ENCODE measurements at regions not wholly inside any gene's neighbourhood (a gene's known extent, or its start where the extent isn't known, plus 50 kb on each side); places are given as distances from the start of the nearest gene placed in this dataset.

DNA sequence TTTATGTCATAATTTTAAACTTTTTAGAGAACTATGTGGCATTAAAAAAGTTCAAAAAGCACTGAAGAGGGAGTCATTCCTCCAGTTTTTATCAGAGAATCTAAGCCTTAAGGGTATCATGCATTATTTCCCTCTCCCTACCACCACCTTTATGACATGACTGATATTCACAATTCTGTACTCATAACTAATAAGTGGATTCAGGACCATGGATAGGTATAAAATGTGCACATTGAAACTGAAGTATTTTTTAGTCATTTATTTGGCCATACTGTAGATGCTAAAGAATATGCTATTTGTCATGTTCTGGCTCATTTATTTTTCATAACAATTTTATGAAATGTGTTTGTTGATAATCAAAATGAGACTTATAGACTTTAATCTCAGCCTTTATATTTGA, 897.5 kb upstream of the AGA start:
- DNase-seq (ENCODE audit: low read depth in 4 of 4, low spot score in 3 of 4), result no peak

DNA sequence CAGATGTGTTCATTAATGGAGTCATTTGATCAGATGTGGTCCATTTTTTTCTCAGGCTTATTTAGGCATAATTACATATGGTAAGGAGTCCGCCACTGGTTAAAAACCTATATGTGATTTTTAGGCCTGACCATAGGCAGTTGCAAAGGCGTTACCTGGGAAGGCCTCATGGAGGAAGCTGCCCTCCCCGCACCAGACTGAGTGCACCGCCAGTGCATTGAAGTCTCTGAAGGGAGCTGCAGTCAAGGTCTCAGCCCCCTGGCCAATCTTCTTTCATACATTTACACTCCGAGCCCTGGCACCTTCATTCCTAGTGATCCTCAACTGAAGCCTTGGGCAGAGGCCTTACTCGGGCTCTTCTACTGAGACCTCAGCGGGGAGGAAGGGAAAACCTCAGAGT, 898.2 kb upstream of the AGA start:
- DNase-seq (ENCODE audit: low read depth in 4 of 4, low spot score in 3 of 4), result no peak

DNA sequence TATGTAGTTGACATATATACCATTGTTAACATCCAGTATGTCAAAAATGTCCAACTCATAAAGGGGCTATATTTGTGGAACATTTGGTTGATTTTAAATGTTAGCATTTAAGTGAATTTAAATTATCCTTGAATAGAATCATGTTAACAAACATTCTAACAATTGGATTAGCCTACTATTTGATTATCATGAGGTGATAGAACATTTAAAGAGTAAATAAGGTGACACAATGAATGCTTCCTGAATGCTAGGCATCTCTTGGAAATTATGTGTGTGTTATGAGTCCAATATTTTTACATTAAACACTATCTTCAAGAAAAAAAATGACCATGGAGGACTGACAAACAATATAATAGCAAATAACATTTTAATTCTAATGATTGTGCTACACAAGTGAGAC, 901.9 kb upstream of the AGA start:
- no peak for DNase-seq (ENCODE audit: low read depth in 4 of 4, low spot score in 3 of 4)

DNA sequence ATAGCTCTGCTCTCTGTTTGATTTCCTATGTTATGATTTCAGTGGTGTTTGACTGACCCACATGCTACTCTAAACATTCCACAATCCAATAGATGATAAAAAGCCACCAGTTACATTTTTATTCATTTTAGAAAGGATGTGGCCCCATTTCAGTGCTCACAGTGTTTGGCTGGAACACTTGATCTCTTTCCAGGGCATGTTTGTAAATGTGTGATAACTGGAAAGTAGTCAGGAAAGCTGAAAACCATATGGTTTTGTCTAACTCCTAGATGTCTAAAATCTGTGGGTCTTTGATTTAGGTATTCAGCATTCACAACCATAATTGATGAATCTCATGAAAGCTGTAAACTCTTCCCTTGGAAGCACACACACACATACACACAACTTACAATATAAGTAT, 904.9 kb upstream of the AGA start:
- no peak for DNase-seq (ENCODE audit: low read depth in 4 of 4, low spot score in 3 of 4)

DNA sequence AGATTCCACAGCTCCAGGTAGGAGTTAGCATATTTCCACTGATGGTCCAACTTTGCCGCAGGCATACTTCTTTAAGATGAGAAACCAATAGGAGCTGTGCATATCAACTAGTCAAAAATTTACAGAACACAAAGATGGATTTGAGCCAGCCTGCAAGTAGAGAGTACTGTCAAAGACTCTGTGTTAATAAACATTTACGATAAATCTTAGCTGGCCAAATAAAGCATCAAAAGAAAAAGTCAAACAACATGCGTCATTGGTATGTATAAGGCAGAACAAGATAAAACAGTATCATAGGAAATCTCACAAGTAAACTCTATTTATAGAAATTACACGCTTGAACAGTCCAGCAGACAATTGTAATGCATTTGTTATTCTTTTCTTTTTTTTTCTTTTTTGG, 907.4 kb upstream of the AGA start:
- no peak for DNase-seq (ENCODE audit: low read depth in 4 of 4, low spot score in 3 of 4)

DNA sequence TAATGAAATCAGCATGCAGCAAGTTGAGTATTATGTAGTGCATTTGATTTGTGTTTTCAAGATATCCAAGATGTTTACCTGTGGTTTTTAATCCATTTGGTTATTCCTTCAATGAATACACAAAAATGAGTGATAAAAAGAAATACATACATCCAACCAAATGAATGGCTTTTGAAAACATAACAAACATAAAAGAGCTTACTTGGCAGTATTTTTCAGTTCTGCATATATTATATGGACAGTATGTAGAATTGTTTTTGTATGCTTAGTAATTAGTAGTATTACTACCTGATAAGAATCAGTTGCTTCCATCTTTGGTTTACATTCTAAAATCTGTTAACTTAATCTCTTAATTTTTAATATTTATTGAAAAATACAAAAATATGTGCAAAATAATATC, 908.9 kb upstream of the AGA start:
- no peak for DNase-seq (ENCODE audit: low read depth in 4 of 4, low spot score in 3 of 4)

DNA sequence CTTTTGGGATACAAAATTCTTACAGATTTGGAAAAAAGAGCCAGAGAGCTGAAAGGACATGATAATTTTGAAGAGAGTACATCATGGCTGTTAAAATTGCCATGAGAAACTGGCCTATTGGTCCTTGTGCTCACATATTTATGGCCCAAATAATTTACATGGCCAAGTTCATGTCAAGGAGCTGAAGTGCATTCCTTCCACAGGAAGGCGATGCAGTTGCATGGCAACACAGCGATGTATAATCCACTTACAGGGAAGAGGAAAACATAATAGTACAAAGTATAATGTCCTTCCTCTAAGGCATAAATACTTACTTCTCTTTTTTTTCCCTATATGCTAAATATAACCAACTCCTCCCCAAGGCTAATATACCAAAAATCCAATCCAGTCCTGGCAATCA, 914.5 kb upstream of the AGA start:
- DNase-seq (ENCODE audit: low read depth in 4 of 4, low spot score in 3 of 4), result no peak

DNA sequence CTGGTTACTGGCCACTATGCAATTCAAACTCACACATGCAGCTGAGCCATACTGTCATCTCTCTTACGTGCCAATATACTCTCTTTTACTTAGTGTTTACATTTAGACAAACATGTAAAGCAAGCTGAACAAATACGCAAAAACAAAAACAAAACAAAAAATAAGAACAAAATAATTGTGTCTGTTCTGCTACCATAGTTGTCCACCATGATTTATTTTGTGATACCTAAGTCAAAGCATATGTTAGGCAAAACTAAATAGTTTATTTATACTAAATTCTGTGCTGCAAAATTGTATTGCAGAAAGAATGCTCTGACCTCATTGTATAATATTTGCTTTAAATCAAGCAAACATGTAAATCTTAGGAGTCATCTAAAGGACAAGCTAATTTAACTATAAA, 943.2 kb upstream of the AGA start:
- no peak for DNase-seq (ENCODE audit: low read depth in 4 of 4, low spot score in 3 of 4)

DNA sequence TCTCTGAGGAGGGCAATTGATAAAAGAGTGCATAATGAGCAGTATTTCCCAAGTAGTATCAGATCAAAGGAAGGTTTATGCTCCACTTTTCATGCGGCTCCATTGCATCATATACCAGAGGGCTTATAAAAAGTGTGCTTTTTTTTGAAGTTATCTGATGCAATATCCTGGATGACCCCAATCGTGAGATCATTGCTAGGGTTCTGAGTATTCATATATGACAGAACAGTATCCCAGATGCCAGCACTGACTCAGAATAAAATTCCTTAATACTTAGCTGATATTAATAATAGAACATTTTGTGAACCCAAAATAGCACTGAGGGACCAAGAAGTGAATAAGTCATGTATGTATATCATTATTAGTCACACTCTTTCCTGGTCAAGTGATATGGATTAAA, 945.5 kb upstream of the AGA start:
- DNase-seq (ENCODE audit: low read depth in 4 of 4, low spot score in 3 of 4), result no peak

DNA sequence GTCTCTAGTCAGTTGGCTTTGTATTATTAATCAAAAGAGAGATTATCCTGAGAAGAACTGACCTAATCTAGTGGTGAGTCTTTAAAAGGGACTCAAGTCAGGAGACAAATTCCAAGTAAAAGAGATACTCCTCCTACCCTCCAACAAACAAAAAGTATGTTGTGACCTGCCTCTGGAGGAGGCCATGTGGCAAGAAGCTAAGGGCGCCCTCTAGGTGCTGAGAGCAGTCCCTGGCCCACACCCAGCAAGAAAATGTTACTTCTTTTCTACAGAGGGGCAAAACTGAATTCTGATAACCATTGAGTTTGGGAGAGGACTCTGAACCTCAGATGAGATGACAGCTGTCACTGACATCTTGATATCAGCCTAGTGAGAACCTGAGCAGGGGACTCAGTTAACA, 953.6 kb upstream of the AGA start:
- DNase-seq (ENCODE audit: low read depth in 4 of 4, low spot score in 3 of 4), result no peak

DNA sequence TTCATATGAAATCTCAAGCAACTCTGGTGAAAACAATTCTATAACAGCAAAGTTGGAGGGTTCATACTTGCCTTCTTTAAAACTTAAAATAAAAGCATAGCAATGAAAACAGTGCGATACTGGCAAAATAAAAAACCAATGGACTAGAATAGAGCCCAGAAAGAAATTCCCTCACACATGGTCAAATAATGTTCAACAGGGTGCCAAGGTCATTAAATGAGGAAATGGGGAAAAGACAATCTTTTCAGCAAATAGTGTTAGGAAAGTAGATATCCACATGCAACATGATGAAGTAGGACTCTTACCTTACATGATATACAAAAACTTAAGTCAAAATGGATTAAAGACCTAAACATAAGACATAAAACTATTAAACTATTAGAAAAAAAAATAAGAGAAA, 970.2 kb upstream of the AGA start:
- DNase-seq (ENCODE audit: low read depth in 4 of 4, low spot score in 3 of 4), result no peak

DNA sequence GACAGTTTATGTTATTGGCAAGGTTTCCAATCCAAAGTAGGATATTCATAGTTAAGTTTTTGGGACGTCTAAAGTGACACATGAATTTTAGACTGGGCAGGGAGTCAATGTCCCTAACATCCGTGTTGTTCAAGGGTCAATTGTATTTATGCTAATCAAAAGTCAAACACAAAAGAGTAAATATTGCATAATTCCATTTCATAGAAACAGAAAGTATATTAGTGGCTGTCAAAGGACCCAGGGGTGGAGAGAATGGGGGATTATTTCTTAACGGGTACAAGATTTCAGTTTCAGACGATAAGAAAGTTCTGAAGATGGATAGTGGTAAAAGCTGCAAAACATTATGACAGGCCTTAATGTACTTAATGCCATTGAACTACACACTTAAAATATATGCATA, 971.8 kb upstream of the AGA start:
- DNase-seq (ENCODE audit: low read depth in 4 of 4, low spot score in 3 of 4), result no peak

DNA sequence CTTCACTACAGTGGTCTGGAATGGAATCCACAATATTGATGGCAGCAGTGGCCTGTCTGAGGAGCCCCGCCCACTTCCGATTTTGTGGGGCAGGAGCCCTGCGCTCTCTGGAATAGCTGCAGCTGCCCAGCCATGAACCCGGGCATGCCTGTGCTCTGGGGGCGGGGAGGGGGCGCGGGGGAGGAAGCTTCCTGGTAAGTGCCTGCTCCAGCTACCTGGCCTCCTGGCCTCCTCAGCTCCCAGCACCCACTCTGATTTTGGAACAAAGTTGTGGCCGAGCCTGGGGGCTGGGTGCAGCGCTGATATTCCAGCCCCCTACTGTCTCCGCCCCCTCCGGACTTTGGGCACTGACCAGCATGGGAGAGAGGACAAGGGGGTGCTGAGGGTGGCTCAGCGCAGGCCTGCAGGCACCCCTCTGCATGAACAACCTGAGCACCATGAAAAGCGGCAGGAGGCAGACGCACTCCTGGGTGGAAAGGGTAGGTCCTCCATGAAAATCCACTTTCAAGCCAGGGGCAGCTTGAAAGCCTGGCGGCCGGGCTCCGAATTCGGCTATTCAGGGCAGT, 972.7 kb upstream of the AGA start:
- DNase-seq (ENCODE audit: low read depth in 4 of 4, low spot score in 3 of 4), result no peak

DNA sequence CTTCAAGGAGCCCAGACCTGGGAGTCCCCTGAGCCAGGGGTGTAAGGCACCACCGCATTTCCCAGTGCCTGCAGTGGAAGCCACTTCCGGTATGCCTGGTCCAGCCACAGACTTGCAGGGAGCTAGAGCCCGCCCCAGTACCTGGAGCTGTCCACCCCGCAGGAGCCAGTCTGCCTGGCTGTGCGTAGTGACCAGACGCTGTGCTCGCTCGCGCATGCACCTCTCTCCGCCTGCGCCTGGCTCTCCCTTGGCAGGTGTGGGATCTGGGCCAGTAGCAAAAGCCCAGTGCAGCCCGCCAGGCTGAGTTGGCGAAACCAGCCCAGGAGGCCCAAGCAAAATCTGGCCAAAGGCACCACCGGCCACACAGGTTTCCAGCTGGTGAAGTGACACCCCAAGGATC, 973.7 kb upstream of the AGA start:
- no peak for DNase-seq (ENCODE audit: low read depth in 4 of 4, low spot score in 3 of 4)

DNA sequence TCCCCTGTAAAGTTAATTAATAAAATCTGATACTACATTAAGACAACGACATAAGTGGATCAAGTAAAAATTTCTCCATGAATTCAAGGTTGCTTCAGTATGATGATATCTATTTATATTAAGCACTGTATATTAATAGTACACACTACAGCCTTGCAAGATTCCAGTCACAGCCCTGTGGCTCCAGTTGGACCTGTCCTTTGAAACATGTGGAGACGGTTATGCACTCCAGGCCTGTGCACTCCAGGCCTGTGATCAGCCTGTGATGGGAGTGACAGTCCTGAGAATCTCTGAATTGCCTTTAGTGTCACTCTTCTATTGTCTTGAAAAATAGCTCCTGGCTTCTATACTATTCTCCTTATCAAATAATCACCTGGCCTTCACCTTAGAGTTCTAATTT, 981.1 kb upstream of the AGA start:
- no peak for DNase-seq (ENCODE audit: low read depth in 4 of 4, low spot score in 3 of 4)

DNA sequence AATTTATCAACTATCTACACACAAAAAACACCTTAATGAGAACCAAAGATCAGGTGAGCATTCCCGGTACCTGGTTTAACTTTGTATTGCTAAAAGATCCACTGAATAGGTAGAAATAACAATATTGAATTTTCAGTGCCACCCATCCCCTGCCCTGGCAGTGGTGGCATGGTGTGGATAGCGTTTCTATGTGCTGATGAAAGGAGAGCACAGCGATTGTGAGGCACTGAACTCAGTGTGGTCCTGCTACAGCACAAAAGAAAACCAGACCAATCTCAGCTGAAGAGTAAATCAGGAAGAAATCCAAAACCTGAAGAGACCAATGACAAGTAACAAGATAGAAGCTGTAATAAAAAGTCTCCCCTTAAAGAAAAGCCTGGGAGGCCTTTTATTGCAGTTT, 984.6 kb upstream of the AGA start:
- DNase-seq (ENCODE audit: low read depth in 4 of 4, low spot score in 3 of 4), result no peak

DNA sequence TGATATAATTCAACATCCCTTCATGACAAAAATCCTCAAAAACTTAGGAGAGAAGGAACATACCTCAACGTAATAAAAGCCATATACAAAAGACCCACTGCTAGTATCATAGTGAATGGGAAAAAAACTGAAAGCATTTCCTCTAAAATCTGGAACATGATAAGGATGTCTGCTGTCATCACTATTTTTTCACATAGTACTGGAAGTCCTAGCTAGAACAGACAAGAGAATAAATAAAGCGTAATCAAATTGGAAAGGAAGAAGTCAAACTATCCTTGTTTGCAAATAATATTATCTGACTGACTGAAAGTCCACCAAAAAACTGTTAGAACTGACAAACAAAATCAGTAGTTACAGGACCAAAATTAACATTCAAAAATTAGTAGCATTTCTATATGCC, 985.4 kb upstream of the AGA start:
- DNase-seq (ENCODE audit: low read depth in 4 of 4, low spot score in 3 of 4), result no peak

DNA sequence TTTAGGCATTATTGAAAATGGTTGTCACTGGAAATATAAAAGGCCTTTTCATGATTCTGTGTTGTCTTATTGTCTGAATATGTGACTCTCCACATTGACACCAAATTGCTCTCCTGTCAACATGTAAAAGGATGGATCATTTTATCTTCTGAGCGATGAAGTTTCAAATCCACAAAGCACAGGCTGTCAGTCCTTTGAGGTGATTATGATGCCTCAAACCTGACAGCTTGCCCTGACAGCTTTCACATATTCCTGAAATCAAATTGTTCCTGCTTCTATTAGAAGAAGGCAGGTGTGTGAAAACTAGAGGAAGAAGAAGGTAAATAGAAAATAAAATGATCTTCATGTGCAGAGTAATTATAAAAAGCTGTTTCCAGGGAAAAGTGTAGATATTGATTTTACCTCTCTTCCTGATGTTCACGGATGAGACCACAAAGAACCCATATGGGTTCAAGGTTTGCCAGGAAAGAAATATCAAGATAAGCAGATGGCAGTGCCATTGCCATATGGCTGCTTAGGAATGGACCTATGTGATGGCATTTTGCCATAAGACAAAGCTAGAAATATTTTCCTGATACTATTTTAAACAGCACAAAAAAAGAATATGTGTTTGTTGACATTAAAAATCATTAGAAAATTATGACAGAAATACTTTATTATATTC, 1006.3 kb upstream of the AGA start:
- DNase-seq (ENCODE audit: low read depth in 4 of 4, low spot score in 3 of 4), result no peak

DNA sequence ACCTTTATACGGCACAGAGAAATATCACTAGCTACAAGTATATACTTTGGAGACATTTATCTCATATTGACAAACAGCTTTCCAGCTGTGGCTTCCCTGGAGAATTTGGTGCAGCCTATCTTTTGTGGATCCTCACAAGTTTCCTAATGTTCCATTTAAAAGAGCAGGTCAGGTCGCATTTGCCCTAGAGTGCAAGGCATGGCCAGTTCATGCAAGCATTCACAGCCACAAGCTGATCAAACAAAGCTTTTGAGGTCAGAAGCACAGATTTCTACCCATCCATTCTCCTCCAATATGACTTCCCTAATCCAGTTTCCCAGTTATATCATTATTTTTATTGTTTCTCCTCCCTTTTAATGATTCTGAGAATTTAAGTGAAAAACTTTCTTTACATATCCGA, 1008.4 kb upstream of the AGA start:
- no peak for DNase-seq (ENCODE audit: low read depth in 4 of 4, low spot score in 3 of 4)

DNA sequence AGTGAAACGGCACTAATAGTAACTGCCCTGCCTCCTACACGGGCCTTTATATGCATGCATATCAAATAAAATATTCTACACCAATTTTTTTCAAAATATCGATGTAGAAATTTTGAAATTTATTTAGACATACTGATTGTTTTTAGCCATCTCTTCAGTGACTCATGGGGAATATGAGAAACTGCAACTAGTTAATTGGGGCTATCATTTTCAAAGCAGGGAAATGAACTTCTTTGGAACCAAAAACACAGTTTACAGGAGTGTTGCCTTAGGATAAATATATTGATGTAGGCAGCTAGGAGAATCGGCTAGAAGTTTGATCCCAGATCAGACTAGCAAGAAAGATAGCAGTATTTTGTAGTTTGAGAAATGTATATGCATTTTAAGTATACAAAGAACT, 1010.8 kb upstream of the AGA start:
- DNase-seq (ENCODE audit: low read depth in 4 of 4, low spot score in 3 of 4), result no peak

DNA sequence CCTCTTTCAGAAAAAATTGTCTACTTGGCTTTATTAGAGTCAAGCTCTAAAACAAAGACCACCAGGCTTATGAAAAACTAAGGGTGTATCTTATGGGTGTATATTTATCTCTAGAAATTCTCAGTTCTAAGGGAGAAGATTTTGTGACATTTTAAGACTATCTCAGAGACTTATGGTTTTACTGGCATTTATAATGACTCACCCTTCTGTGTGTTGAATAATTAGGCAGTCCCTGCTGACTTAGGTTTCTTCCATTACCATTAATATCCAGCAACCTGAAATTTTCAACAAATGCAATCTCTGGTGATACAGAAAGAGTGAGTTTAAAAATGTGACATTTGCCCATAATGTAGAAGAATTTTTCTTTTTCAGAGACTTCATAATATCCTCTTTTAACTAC, 1015.0 kb upstream of the AGA start:
- DNase-seq (ENCODE audit: low read depth in 4 of 4, low spot score in 3 of 4), result no peak

DNA sequence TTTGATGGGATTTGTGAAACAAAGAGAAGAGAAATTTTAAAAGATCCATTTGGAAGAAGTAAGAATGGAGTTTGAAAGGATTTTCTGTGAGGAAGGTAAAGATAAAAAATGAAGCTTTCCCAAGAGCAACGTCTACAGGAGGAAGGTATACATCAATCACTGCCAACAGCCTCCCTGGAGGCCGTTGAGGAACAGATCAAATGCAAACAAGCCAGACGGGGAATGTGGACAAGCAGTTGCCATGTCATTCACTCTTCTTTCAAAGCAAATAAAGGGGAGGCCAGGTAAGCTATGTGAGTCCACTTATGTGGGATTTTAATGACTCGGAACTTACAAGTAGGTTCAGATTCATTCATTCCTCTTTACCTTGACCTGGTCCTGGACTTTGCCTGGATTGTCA, 1020.5 kb upstream of the AGA start:
- no peak for DNase-seq (ENCODE audit: low read depth in 4 of 4, low spot score in 3 of 4)

DNA sequence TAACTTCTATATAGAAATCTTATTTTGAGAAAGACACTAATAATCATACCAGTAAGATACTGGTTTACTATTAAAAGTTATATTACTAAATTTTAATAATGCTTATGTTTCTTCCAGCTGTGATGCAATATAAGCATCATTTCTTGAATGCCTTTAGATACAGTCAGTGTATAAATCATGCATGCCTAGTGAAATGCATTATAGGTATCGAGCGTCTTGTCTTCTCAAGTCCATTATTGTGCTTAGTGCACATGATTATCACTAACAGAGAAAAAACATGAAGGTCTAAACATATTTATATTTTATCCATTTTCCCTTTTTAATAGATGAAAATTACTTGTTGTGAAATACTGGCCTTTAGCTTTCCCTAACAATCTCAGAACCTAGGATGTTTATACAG, 1021.5 kb upstream of the AGA start:
- no peak for DNase-seq (ENCODE audit: low read depth in 4 of 4, low spot score in 3 of 4)
